Activated CD8-positive, alpha-beta T cell treated with anti-CD3 and anti-CD28 coated beads for 36 hours (primary cell): ENCODE measurements at regions not wholly inside any gene's neighbourhood (a gene's known extent, or its start where the extent isn't known, plus 50 kb on each side); places are given as distances from the start of the nearest gene placed in this dataset.

ENCODE experiments used
- ATAC-seq: fragments of 200-7000 bp; cut with Tn5 transposase; one replicate; pipeline ENCODE4 v1.10.0; 2021; ENCODE audit warnings: mild to moderate bottlenecking, moderate library complexity
- CTCF ChIA-PET: fragments of 350-600 bp; sonication (Branson Sonifier 250); formaldehyde crosslinking; loops from one replicate; lab custom pipeline; 2021; ENCODE audit warnings: antibody characterized with exemption; lab: Charles Lee
- POLR2A ChIA-PET: fragments of 350-600 bp; sonication (Branson Sonifier 250); formaldehyde crosslinking; loops from one replicate; lab custom pipeline; 2021; ENCODE audit warnings: antibody characterized with exemption; lab: Charles Lee
- DNase-seq: peaks from one replicate; pipeline ENCODE4 v3.0.0-alpha.2; 2020
- H3K27ac Mint-ChIP-seq: one replicate; pipeline ENCODE4 v1.8.0; 2021; ENCODE audit warnings: mild to moderate bottlenecking, mixed read lengths
- H3K27me3 Mint-ChIP-seq: one replicate; pipeline ENCODE4 v1.8.0; 2021; ENCODE audit warnings: mixed read lengths
- H3K36me3 Mint-ChIP-seq: one replicate; pipeline ENCODE4 v1.8.0; 2021; ENCODE audit warnings: low read depth, mixed read lengths
- H3K4me1 Mint-ChIP-seq: one replicate; pipeline ENCODE4 v1.8.0; 2021; ENCODE audit warnings: low read depth, mixed read lengths
- H3K4me3 Mint-ChIP-seq: one replicate; pipeline ENCODE4 v1.8.0; 2021; ENCODE audit warnings: mild to moderate bottlenecking, moderate library complexity, mixed read lengths
- H3K9me3 Mint-ChIP-seq: one replicate; pipeline ENCODE4 v1.8.0; 2021; ENCODE audit warnings: mixed read lengths
- CTCF ChIP-seq: fragments of 200-600 bp; IDR thresholded peaks from one replicate; pipeline ENCODE4 v1.8.0; 2022; ENCODE audit warnings: antibody characterized with exemption, mild to moderate bottlenecking
- intact Hi-C: fragments of 100-400 bp; cut with micrococcal nuclease; formaldehyde crosslinking; loops from one replicate; pipeline ENCODE4 v1.10.0; 2022

- intact Hi-C loops = no loop called here
Observed at GRCh38 chr6:117194978-117195377, 70.4 kb upstream of the VGLL2 start.

GRCh38 chr6:117195728-117196127, 69.6 kb upstream of the VGLL2 start:
- Mint-ChIP-seq H3K27ac (no peak overlapping the region), H3K9me3 (no peaks in the 10 kb centered on the region), H3K36me3 (no peaks in the 10 kb centered on the region), H3K27me3 (no peaks in the 10 kb centered on the region), H3K4me3 (no peak overlapping the region), H3K4me1 (no peaks in the 10 kb centered on the region)
- DNase-seq (no peak), ATAC-seq (no peak)
- ChIA-PET CTCF (interaction anchor here (0.6 kb wide), 1 partner anchor 713 kb away, joined by 3 read pairs; no protein-coding TSS in a partner anchor), POLR2A (no interaction called here)
- TF ChIP-seq CTCF = no peak
- intact Hi-C loops = no loop called here

More at GRCh38 chr6:117194978-117195377, 70.4 kb upstream of the VGLL2 start:
- ChIA-PET CTCF (no interaction called here), POLR2A (no interaction called here)
- DNase-seq (no peak), ATAC-seq (no peak)
- Mint-ChIP-seq H3K27me3 (no peaks in the 10 kb centered on the region), H3K4me1 (no peaks in the 10 kb centered on the region), H3K9me3 (no peaks in the 10 kb centered on the region), H3K27ac (no peak overlapping the region), H3K4me3 (no peak overlapping the region), H3K36me3 (no peaks in the 10 kb centered on the region)
- TF ChIP-seq CTCF = no peak

GRCh38 chr6:117200067-117200466, 65.3 kb upstream of the VGLL2 start:
- Mint-ChIP-seq H3K36me3 (no peaks in the 10 kb centered on the region), H3K4me3 (no peak overlapping the region), H3K27ac (no peak overlapping the region), H3K27me3 (no peaks in the 10 kb centered on the region), H3K4me1 (no peaks in the 10 kb centered on the region), H3K9me3 (no peaks in the 10 kb centered on the region)
- ChIA-PET CTCF (interaction anchor here (1.0 kb wide), 1 partner anchor 11 kb away, joined by 3 read pairs; no protein-coding TSS in a partner anchor), POLR2A (no interaction called here)
- no peak for TF ChIP-seq CTCF
- no peak for ATAC-seq
- intact Hi-C loops = no loop called here
- DNase-seq = no peak

- POLR2A ChIA-PET = no interaction called here
- no peaks in the 10 kb centered on the region for H3K4me1 Mint-ChIP-seq
- TF ChIP-seq CTCF = no peak
- H3K27me3 Mint-ChIP-seq = no peaks in the 10 kb centered on the region
- no peak for DNase-seq
- no peaks in the 10 kb centered on the region for H3K36me3 Mint-ChIP-seq
- no peak overlapping the region for H3K4me3 Mint-ChIP-seq
- H3K9me3 Mint-ChIP-seq = no peaks in the 10 kb centered on the region
- intact Hi-C loops = no loop called here
- CTCF ChIA-PET = no interaction called here
- no peak for ATAC-seq
- no peak overlapping the region for H3K27ac Mint-ChIP-seq
Observed at GRCh38 chr6:117204903-117205302, 60.5 kb upstream of the VGLL2 start.

GRCh38 chr6:117205876-117206275, 59.5 kb upstream of the VGLL2 start:
- H3K4me3 Mint-ChIP-seq = no peak overlapping the region
- H3K4me1 Mint-ChIP-seq = no peaks in the 10 kb centered on the region
- H3K27ac Mint-ChIP-seq = no peak overlapping the region
- DNase-seq = no peak
- no peak for TF ChIP-seq CTCF
- POLR2A ChIA-PET = no interaction called here
- no peaks in the 10 kb centered on the region for H3K27me3 Mint-ChIP-seq
- no peak for ATAC-seq
- intact Hi-C loops = no loop called here
- H3K9me3 Mint-ChIP-seq = no peaks in the 10 kb centered on the region
- H3K36me3 Mint-ChIP-seq = no peaks in the 10 kb centered on the region
- CTCF ChIA-PET = no interaction called here
